ENCODE measurements at regions not wholly inside any gene's neighbourhood (a gene's known extent, or its start where the extent isn't known, plus 50 kb on each side); places are given as distances from the start of the nearest gene placed in this dataset.

DNA sequence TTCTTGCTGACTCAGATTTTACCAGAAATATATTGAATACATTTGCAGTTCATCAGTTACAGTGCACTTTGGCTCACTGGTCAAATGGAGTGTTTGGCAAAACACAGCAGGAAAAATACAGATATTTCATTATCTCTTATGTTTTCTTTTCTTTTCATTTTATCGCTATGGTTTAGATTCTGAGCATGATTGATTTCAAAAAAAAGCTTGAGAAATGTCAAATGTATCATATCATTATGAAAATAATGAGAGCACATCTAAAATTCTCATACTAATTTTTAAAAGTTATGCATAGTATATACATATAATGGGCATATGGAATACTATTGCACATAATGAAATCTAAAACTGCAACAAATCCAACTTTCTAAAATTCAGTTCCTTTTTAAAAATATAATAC, 593.8 kb upstream of the PCDH7 start (continued):
- TF ChIP-seq ASH2L (IDR thresholded peaks at IDR 0.05; ENCODE audit: low read length) (no peak), BRCA1 (IDR thresholded peaks at IDR 0.05; ENCODE audit: low read depth, low read length) (no peak), NRF1 (IDR thresholded peaks at IDR 0.05; ENCODE audit: low read depth, low read length) (no peak)
